ENCODE measurements at regions not wholly inside any gene's neighbourhood (a gene's known extent, or its start where the extent isn't known, plus 50 kb on each side); places are given as distances from the start of the nearest gene placed in this dataset.

DNA sequence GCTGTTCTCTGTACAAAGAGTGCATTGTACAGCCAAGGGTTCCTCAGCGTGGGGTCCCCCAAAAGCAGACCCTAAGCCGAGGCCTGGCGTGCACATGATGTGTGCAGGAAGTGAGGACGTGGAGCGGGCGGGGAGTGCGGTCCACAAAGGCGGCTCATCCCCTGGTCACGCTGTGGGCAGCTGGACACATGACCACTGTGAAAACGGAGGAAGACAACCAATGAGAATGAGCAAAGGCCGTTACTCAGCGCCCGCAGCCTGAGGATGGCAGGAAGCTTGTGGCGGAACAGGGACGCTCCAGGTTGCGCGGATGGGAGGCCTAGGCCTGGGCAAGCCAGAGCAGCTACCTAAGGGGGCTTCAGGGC is 1263.7 kb downstream of the BRD1 start:
- no peak for TF ChIP-seq EZH2 (IDR thresholded peaks at IDR 0.05; ENCODE audit: borderline replicate concordance, insufficient read depth, low read depth, low read length, poor library complexity, severe bottlenecking)
- TF ChIP-seq, protein P1, sequence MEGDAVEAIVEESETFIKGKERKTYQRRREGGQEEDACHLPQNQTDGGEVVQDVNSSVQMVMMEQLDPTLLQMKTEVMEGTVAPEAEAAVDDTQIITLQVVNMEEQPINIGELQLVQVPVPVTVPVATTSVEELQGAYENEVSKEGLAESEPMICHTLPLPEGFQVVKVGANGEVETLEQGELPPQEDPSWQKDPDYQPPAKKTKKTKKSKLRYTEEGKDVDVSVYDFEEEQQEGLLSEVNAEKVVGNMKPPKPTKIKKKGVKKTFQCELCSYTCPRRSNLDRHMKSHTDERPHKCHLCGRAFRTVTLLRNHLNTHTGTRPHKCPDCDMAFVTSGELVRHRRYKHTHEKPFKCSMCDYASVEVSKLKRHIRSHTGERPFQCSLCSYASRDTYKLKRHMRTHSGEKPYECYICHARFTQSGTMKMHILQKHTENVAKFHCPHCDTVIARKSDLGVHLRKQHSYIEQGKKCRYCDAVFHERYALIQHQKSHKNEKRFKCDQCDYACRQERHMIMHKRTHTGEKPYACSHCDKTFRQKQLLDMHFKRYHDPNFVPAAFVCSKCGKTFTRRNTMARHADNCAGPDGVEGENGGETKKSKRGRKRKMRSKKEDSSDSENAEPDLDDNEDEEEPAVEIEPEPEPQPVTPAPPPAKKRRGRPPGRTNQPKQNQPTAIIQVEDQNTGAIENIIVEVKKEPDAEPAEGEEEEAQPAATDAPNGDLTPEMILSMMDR (IDR thresholded peaks at IDR 0.05): no peak
